Left lobe of liver (tissue), 2 donors: ENCODE measurements at regions not wholly inside any gene's neighbourhood (a gene's known extent, or its start where the extent isn't known, plus 50 kb on each side); places are given as distances from the start of the nearest gene placed in this dataset.
A peak's percentile ranks its signal among the peaks of the same experiment; 100 is the strongest.

Experiments
- ATAC-seq: fragments of 200-7000 bp; cut with Tn5 transposase; one replicate; pipeline ENCODE4 v1.9.1; 2020; ENCODE audit warnings: mild to moderate bottlenecking, moderate library complexity
- DNase-seq: peaks from one replicate; pipeline ENCODE4 v3.0.0-alpha.2; 2020; ENCODE audit warnings: low spot score
- donor health status: DM: no; HTN: no; CAD: no; lungs with moderate emphysema.
- donor health status: DM: no; HTN: yes; CAD: no.

DNA sequence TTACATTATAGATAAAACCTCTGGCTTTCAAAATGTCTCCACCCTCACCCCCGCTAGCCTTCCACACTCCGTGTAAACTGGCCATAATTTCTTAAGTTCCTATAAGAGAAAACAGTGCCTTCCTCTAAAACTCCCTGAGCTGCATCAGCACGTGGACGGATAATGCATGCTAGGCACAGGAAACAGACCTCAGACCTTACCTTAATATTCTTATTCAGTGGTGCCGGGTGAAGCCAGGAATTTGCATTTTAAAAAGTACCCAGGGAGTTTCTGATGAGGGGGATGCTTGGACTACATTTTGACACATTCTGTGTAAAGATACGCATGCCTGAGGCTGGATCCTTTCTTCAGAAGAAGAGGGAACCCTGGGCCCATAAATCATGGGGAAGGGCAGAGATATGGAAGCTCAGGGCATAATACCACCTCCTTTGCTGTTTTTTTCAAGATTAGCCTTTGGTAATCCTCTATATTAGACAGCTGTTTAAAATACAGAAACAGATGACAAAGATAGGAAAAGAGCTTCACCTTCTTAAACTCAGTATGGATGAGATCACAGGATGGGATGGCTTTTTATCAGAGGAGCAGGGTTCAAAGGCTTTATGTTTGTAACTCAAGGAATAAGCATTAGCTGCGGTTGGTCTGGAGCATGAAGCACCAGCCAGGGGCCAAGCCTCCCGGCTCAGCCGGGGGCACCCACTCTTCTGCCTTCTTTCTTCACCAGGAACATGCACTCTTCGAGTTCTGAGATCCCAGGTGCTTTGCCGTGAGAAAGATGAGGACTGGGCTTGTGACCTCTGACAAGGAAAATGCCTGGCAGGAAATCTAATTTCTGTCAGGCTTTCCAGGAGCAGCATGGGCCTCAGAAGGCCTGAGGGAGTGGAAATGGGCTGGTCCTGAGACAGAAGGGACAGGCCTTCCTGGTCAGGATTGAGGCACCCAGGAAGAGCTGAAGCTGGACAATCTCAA is 218.1 kb upstream of the SOX4 start:
- no peak for DNase-seq
- ATAC-seq = no peak

DNA sequence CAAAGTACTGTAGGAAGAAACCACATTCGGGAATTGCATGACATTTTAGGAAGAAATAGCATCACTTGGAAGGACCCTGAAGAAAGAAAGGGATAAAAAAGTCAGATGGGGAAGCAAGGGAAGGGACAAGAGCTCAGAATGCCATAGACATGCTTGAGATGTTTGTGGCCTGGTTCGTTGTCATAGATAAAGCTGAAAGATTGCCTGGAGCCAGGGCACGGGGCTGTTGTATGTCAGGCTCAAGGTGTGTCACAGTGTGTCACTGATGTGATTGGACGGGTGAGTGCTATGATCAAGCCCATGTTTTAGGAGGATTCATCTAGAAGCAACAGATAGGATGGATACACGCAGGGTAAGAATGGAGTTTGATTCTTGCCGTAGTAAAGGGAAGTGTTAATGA is 216.2 kb upstream of the SOX4 start:
- ATAC-seq (no peak), DNase-seq (no peak)

DNA sequence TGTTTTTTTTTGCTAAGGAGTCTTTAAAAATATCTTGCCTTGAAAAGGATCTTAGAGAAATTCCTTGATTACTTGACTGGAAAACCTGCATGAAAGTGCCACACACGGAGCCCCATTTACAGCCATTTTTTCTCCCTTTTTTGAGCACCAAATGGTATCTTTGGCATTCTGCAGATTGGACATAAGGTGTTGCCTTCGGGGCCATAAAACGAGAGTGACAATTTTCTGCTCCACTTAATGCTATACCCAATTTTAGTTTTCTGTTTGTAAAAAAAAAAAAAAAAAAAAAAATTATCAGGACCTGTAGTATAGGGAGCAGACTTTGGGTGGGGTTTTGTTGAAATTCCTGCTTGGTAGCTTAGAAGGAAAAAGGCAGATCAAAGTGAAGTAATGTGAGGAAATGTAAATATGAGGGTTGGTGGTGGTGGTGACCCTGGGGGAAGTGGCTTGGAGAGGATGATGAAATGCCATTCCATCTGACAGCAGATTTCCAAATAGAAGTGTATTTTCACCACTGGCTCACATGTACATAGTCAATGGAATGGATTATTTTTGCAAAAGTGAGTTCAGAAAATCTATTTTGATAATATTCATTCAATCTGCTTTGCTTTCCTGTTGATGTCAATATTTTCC is 212.1 kb upstream of the SOX4 start:
- ATAC-seq (no peak), DNase-seq (no peak)

DNA sequence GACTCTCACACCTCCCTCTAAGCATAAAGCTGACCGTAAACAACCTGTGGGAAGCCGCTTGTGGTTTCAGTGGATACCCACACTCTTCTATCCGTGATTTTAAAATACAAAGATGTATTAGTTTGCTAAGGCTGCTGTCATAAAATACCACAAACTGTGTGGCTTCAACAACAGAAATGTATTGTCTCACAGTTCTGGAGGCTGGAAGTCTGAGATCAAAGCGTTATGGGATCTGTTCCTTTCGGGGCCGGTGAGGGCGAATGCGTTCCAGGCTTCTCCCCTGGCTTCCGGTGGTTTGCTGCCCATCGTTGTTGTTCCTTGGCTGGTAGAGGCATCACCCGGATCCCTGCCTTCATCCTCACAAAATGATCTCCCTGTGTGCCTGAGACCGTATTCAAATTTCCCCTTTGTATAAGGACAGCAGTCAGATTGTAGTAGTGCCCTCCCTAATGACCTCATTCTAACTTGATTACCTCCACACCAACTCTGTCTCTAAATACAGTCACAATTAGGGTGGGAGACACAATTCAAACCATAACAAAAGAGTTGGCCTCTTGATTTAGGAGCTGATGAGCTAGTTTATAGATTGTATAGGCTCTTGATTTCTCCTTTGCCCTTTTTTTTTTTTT is 210.6 kb upstream of the SOX4 start:
- no peak for ATAC-seq
- no peak for DNase-seq

DNA sequence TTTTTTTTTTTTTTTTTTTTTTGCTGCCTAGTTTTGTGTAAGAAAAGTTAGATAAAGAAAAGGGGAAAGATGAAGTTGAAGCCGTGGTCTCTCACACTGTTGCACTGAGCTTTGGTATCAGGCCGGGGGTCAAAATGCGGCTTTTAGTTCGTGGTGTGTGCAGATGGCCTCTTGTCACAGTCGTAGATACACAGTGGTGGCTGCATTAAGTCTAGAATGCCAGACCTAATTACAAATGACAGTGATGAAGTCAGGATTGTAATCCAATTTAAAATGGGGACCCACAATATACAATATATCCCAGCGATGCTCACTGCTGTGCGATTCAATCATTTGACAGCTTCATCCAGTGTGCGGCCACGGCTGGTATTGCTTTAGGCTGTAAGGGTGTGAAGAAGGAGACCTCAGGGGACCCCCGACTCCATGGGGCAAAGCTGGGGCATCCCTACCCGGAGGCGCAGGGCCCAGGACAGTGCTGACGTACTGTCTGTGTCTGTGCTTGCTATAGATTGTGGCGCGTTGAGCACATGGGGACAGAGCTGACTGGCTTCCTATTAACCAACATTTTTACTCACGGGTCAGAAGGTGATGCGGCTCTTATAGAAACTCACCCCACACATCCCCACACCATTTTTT is 210.0 kb upstream of the SOX4 start:
- DNase-seq = no peak
- no peak for ATAC-seq

DNA sequence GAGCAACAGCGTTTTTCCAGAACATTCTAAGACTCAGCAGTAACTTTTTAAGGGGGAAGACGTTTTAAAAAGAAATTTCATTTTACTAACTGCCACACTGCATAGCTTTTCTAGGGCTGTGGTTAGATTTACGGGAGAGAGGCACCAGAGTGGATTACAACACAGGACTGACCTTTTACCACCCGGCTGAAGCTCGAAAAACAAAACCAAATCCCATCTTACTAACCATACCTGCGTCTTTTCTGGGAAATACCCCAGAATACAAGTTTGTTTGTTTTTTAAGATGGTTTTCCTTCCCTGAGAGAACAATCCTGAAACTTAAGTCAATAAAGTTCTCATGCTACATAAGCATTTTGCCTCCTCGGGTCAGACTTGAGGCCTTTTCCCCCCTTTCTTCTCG is 209.3 kb upstream of the SOX4 start:
- no peak for DNase-seq
- no peak for ATAC-seq

DNA sequence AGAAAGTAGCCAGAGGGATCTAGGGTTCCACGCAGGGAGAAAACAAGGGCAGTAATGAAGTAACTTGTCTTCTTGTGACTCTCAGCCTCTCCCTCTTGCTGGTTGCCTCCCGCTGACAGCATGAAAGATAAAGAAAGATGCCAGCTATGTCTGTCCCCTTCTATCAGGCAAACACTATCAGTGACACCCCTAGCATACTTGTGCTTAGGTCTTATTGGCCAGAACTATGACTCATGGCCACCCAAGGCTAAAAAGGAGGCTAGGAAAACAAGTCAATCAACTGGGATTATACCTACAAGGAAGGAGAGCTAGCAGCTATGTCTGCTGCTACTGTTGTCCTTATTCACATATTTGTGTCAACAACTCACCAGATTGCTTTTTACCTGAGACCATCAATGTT is 206.8 kb upstream of the SOX4 start:
- ATAC-seq = no peak
- no peak for DNase-seq

DNA sequence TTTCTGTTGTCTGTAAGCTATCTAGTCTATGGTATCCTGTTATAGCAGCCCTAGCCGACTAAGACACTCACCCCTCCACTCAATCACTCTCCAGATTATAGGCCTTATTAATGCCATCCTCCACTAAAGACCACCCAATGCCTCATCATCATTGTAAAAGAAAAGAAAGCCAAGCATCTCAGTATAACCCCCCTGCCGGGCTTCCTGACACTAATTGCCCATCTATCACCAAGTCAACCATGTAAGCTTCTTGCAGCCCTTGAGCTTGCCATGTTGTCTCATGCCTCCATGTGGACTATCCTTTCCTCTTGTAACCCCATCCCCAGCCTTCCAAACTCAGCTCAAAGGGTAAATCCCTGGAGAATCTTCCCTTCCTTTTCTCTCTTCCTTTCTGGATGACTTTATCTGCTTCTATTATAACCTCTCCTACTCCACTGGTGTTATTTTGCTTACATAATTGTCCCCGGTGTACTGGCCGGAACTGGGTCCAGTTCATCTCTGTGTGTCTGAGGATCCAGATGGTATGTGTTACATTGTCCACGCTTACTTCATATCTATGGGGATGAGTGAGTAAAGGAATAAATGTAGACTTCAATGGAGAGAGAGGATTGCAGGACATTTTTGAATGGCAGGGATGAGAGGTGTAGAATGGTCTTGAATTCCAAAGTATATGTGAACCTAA is 202.9 kb upstream of the SOX4 start:
- no peak for ATAC-seq
- DNase-seq = no peak

DNA sequence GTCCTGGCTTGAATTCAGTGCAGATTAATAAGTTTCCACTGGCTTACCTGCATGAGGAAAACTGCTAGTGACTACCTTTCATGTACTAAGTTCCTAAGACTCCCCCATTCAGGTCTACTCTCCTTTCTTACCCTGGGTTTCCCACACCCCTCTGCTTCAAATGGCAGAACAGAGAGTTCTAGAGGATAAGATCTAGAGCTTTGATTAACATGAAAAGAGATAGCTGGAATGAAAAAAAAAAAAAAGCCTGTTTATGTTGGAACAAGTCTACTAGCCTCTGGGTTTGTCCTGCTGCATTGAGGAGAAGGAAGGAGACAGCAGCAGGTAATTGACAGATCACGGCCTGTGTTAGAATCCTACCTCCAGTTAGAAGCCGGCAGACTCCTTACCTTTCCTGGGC is 201.4 kb upstream of the SOX4 start:
- DNase-seq = no peak
- no peak for ATAC-seq

DNA sequence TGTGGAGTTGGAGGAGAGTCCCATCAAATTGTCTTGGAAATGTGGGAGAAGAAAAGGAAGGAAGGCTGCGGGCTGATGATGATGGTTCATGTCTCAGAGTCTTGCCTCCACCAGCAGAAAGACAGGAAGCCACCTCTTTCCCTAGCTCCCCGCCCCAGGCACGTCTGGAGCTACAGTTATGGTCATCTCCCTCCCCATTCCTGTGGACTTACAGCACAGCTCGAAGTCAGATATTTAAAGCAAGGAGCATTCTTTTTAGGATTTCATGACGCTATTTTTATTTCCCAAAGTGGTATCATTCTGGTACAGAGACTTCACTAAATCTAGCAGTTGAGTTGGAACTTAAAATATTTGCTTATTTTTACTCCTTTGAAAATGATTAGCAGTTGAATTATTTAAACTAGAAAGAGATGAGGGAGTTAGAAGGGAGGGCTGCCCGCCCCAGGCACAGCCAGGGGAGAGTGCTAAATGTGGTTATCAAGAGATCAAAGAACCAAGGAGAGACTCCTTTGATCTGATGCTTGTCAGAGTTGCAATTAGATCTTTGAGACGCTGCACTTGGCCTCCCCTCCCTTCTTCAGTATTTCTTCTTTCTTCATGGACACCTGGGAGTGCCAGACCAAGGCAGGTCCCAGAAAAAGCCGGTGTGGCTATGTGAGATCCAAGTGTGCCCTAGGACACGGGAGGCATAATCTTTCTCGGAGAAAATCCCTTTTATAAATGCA is 199.9 kb upstream of the SOX4 start:
- DNase-seq (no peak), ATAC-seq (no peak)

DNA sequence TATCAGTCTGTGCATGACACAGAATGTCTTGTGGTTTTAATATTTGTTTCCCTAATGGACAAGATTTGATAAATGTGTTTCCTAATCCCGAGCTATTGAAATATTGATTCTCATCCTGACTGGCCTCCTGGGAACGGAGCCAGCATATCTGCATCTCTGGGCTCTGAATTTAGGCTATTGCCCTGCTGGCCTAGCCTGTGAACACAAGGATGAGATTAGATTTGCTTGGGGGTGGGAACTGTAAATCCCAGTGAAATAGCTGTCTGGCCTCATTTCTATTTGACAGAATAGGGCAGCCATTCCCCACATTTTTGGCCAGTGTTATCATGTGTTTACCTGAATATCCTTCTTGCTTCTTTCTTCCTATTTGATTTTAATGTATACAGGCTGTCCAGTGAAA is 198.4 kb upstream of the SOX4 start:
- ATAC-seq = peak; percentile 64
- no peak for DNase-seq

DNA sequence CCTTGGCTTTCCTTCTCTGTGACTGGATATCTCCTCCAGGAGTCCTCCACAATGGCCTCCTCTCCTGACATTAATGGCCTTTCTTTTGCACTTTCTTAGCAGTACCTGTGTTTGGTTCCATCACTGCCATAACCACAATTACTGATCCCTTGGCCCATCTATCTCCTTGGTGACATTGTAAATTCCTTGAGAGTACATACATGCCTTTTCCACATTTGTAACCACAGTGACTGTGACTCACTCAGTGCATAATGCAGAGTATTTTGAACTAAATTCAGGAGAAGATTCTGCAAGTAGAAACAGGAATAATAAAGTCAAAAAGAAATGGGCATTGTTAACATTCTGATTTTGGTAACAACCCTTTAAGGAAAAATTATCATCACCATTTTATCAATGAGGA is 197.2 kb upstream of the SOX4 start:
- no peak for DNase-seq
- no peak for ATAC-seq

DNA sequence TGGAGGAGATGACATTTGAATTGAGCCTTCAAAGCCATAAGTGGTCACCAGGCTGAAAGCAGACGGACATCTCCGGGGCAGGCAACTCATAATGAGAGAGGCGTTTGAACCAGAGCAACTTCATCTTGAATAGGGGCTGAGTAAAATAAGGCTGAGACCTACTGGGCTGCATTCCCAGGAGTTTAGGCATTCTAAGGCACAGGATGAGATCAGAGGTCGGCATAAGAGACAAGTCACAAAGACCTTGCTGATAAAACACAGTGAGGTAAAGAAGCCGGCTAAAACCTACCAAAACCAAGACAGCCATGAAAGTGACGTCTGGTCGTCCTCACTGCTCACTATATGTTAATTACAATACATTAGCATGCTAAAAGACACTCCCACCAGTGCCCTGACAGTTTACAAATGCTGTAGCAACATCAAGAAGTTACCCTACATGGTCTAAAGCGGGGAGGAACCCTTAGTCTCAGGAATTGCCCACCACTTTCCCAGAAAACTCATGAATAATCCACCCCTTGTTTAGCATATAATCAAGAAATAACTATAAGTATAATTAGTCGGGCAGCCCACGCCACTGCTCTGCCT is 194.7 kb upstream of the SOX4 start:
- no peak for DNase-seq

DNA sequence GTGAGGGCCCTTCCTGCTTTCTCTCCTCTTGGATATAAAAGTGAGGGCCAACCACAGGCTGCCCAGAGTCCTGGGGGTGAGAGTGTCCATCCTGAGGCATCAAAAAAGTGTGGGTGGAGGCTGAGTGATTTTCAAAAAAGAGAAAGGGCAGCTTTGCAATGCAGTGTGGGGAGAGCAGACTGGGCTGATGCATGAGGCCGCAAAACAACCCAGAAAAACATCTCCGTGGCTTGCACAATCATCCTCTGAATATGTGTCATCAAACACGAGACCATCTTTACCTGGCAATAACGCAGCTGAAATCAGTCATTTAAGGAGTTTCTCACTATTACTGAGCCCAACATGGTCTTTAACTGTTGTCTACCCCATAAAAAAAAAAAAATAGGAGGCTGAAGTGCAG is 191.2 kb upstream of the SOX4 start:
- ATAC-seq = no peak

More for the DNA sequence above, 194.7 kb upstream of the SOX4 start:
- no peak for ATAC-seq

DNA sequence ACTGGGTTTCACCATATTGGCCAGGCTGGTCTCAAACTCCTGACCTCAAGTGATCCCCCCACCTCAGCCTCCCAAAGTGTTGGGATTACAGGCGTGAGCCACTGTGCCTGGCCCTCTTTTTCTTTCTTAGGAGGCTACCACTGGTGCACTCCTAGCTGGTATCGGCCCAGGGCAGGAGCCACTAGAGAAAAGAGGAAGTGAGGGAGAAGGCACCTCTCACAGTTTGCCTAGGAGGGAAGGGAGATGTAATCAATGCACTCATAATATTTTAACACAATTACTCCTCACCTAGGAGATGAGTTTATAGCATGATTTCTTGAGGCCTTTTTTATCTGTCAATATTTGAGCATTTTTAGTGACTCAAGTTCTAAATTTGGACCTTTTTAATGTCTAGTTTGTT is 189.0 kb upstream of the SOX4 start:
- ATAC-seq (no peak), DNase-seq (no peak)

More for the DNA sequence above, 191.2 kb upstream of the SOX4 start:
- no peak for DNase-seq

DNA sequence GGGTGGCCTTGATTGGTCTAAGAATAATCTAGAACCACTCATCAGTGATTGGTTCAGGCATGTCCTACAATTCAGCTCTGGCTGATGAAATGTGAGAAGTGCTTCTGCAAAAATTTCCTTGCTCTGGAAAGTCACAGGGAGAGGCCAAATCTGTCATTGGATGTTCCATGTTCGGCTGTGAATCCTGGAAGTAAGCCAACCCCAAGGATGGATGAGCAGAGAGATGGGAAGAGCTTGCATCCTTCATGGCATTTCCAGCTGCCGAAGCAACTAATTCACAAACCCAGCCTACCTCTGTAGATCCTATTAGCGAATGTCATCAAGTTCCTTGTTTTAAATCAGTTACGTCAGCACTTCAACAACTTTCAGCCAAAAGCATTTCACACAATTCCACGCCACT is 187.2 kb upstream of the SOX4 start:
- DNase-seq (no peak), ATAC-seq (no peak)

DNA sequence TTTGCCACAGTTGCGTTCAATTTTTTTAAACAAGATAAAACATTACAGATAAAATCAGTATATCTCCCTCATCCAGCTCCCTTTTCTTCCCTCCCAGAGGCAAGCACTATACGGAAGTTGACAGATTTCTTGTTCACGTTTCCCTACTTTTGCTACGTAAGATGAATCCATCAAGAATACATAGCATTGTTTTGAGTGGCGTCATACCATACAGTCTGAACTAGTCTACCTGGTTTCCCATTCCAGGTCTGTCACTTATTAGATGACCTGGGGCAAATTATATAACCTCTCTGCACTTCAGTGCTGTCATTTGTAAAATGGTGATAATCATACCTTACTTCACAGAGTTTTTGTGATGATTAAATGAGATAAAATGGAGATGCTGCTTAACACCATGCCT is 184.3 kb upstream of the SOX4 start:
- ATAC-seq (no peak), DNase-seq (no peak)

DNA sequence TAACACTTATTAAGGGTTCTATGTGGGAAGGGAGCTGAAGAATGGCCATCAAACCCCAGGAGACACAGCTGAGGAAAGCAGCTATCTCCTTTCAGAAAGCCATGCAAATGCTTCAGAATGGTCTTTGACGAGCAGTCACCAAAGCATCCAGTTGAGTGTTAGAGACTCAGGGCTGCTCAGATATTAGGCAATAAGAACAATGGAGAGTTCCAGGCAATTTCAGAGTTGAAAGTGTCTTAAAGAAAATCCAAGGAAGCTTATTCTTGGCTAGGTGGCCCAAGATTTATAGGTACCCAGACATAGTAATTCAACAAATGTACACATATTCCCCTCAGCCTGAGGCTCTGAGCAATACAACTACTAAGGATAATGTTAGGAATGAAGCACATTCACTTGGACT is 180.1 kb upstream of the SOX4 start:
- DNase-seq = no peak
- no peak for ATAC-seq

DNA sequence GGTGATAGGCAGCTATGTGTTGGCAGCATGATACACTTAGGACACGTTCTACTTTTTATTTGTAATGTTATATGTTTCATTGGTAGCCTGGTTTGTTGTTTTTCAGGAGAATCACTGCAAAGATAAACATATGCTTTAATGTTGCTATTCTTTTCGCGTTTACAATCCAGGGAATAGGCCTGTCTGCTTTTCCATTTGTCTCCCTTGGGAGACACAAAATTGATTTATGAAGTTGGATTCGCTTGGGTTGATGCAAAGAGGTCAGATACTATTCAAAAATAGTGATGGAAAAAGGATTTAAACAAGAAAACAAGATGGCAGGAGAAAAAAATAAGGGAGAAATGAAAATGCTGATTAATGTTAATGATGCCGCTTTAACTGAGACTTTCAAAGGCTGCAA is 179.5 kb upstream of the SOX4 start:
- no peak for DNase-seq
- no peak for ATAC-seq
